Activated B cell treated with CpG ODN at 0.5 μM for 24 hours (primary cell): ENCODE measurements at regions not wholly inside any gene's neighbourhood (a gene's known extent, or its start where the extent isn't known, plus 50 kb on each side); places are given as distances from the start of the nearest gene placed in this dataset.
"Not testable (repeated sequence)": the region's sequence is repeated elsewhere in the genome, so short reads cannot be mapped to it uniquely, and the experiment has no call there.

ENCODE experiments used
- ATAC-seq: fragments of 200-7000 bp; cut with Tn5 transposase; one replicate; pipeline ENCODE4 v1.10.0; 2021; ENCODE audit warnings: low read depth, mild to moderate bottlenecking, moderate library complexity
- CTCF ChIA-PET: fragments of 350-600 bp; sonication (Branson Sonifier 250); formaldehyde crosslinking; loops from one replicate; lab custom pipeline; 2021; ENCODE audit warnings: antibody characterized with exemption; lab: Charles Lee
- POLR2A ChIA-PET: fragments of 350-600 bp; sonication (Branson Sonifier 250); formaldehyde crosslinking; loops from one replicate; lab custom pipeline; 2021; ENCODE audit warnings: antibody characterized with exemption; lab: Charles Lee
- DNase-seq: peaks from one replicate; pipeline ENCODE4 v3.0.0; 2022
- H3K27ac Mint-ChIP-seq: one replicate; pipeline ENCODE4 v1.8.0; 2020; ENCODE audit warnings: mixed read lengths
- H3K27me3 Mint-ChIP-seq: one replicate; pipeline ENCODE4 v1.8.0; 2021; ENCODE audit warnings: mixed read lengths
- H3K36me3 Mint-ChIP-seq: one replicate; pipeline ENCODE4 v1.8.0; 2021; ENCODE audit warnings: low read depth, mixed read lengths
- H3K4me1 Mint-ChIP-seq: one replicate; pipeline ENCODE4 v1.8.0; 2021; ENCODE audit warnings: mixed read lengths
- H3K4me3 Mint-ChIP-seq: one replicate; pipeline ENCODE4 v1.8.0; 2020; ENCODE audit warnings: mild to moderate bottlenecking, mixed read lengths
- H3K9me3 Mint-ChIP-seq: one replicate; pipeline ENCODE4 v1.8.0; 2020; ENCODE audit warnings: mixed read lengths
- CTCF ChIP-seq: fragments of 200-600 bp; IDR thresholded peaks from one replicate; pipeline ENCODE4 v1.8.0; 2022; ENCODE audit warnings: antibody characterized with exemption, mild to moderate bottlenecking
- intact Hi-C: fragments of 100-400 bp; cut with micrococcal nuclease; formaldehyde crosslinking; loops from one replicate; pipeline ENCODE4 v1.15.1; 2024

- intact Hi-C loops, result loop anchor here (5.0 kb wide), 2 partner anchors 42 to 162 kb away; no protein-coding TSS in a partner anchor
- Mint-ChIP-seq H3K36me3 (no peaks in the 10 kb centered on the region), H3K4me1 (peaks cover 40% of the 10 kb centered on the region), H3K9me3 (peaks cover 8% of the 10 kb centered on the region), H3K27ac (no peak overlapping the region), H3K27me3 (peaks cover 2% of the 10 kb centered on the region), H3K4me3 (no peak overlapping the region)
- CTCF ChIA-PET, result no interaction called here
- no peak for TF ChIP-seq CTCF
- ATAC-seq, result no peak
- POLR2A ChIA-PET, result no interaction called here
- DNase-seq, result no peak
These were observed 173.2 kb downstream of the TLE3 start for GRCh38 chr15:69924531-69924930.

- Mint-ChIP-seq H3K36me3 (no peaks in the 10 kb centered on the region), H3K27me3 (peaks cover 2% of the 10 kb centered on the region), H3K9me3 (peaks cover 8% of the 10 kb centered on the region), H3K27ac (no peak overlapping the region), H3K4me1 (peaks cover 26% of the 10 kb centered on the region), H3K4me3 (no peak overlapping the region)
- TF ChIP-seq CTCF, result no peak
- ChIA-PET POLR2A (no interaction called here), CTCF (no interaction called here)
- ATAC-seq (no peak), DNase-seq (no peak)
- intact Hi-C loops, result no loop called here
These were observed 171.7 kb downstream of the TLE3 start for GRCh38 chr15:69926006-69926405.

GRCh38 chr15:69926721-69927120 is 171.0 kb downstream of the TLE3 start:
- intact Hi-C loops, result no loop called here
- H3K9me3 Mint-ChIP-seq, result peaks cover 8% of the 10 kb centered on the region
- no peak overlapping the region for H3K4me3 Mint-ChIP-seq
- ChIA-PET CTCF (no interaction called here), POLR2A (no interaction called here)
- H3K4me1 Mint-ChIP-seq, result peaks cover 19% of the 10 kb centered on the region
- no peak for TF ChIP-seq CTCF
- H3K36me3 Mint-ChIP-seq, result no peaks in the 10 kb centered on the region
- ATAC-seq, result no peak
- no peak overlapping the region for H3K27ac Mint-ChIP-seq
- peaks cover 2% of the 10 kb centered on the region for H3K27me3 Mint-ChIP-seq
- no peak for DNase-seq

GRCh38 chr15:69928890-69929289 is 168.8 kb downstream of the TLE3 start:
- ATAC-seq, DNase-seq, intact Hi-C loops, H3K4me3 Mint-ChIP-seq, H3K4me1 Mint-ChIP-seq, H3K27ac Mint-ChIP-seq, POLR2A ChIA-PET, CTCF ChIA-PET, H3K27me3 Mint-ChIP-seq, H3K36me3 Mint-ChIP-seq, H3K9me3 Mint-ChIP-seq: not testable (repeated sequence)

GRCh38 chr15:69929905-69930630 is 167.6 kb downstream of the TLE3 start:
- no peak for DNase-seq
- no peak for TF ChIP-seq CTCF
- intact Hi-C loops, result no loop called here
- no peaks in the 10 kb centered on the region for H3K36me3 Mint-ChIP-seq
- ChIA-PET CTCF (no interaction called here), POLR2A (no interaction called here)
- H3K4me1 Mint-ChIP-seq, result no peaks in the 10 kb centered on the region
- no peak overlapping the region for H3K4me3 Mint-ChIP-seq
- H3K27me3 Mint-ChIP-seq, result peaks cover 12% of the 10 kb centered on the region
- H3K27ac Mint-ChIP-seq, result no peak overlapping the region
- ATAC-seq, result no peak
- peaks cover 3% of the 10 kb centered on the region for H3K9me3 Mint-ChIP-seq
